ENCODE measurements at regions not wholly inside any gene's neighbourhood (a gene's known extent, or its start where the extent isn't known, plus 50 kb on each side); places are given as distances from the start of the nearest gene placed in this dataset.

DNA sequence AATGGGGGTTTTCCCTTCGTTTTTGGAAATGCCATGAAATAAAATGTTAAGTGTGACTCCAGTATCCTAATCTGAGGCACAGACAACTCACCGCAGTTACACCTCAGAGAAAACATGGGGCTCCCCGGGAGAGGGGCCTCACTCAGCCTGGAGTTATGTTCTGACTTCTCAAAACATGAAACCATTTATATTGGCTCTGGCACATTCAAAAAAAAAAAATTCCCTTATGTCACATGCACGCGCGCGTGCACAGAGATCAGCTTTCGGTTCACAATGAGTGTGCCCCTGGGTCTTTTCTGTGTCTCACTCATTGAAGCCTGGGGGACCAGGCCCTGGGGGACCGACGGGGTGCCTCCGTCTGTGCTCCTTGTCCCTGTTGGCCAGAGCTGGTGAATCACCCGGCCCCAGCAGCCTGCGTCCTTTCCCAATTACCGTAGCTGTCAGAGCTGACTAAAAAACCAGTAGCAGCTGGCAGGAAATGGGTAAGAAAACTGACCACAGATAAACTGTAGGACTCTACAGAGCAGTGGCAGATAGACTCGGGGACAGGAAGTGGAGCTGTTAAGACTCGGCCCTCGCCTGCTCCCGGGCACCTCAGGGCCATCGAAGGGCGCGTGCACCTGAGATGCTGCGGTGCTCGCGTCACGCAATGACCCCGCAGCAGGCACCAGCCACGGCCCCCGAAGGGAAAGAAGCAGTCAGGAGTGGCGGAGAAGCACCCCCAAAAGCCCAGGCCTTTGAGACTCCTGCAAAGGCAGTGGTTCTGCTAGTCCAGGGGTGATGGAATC lies 138.3 kb upstream of the ID2 start:
- Histone ChIP-seq H3K36me3 (no peaks in the 10 kb centered on the region), H3K4me3 (replicated peaks in 1 of 3) (no peak overlapping the region), H3K27ac (no peak overlapping the region), H3K4me1 (peaks cover 23 to 50% of the 10 kb centered on the region in 2 donors), H3K27me3 (no peaks in the 10 kb centered on the region), H3K9me3 (no peaks in the 10 kb centered on the region)
- intact Hi-C loops (cut with DNase I): loop anchor here (5.0 kb wide), 1 partner anchor 129 kb away; no protein-coding TSS in a partner anchor
- TF ChIP-seq, protein P1, sequence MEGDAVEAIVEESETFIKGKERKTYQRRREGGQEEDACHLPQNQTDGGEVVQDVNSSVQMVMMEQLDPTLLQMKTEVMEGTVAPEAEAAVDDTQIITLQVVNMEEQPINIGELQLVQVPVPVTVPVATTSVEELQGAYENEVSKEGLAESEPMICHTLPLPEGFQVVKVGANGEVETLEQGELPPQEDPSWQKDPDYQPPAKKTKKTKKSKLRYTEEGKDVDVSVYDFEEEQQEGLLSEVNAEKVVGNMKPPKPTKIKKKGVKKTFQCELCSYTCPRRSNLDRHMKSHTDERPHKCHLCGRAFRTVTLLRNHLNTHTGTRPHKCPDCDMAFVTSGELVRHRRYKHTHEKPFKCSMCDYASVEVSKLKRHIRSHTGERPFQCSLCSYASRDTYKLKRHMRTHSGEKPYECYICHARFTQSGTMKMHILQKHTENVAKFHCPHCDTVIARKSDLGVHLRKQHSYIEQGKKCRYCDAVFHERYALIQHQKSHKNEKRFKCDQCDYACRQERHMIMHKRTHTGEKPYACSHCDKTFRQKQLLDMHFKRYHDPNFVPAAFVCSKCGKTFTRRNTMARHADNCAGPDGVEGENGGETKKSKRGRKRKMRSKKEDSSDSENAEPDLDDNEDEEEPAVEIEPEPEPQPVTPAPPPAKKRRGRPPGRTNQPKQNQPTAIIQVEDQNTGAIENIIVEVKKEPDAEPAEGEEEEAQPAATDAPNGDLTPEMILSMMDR (IDR thresholded peaks at IDR 0.05): no peak
- TF ChIP-seq POLR2A (IDR thresholded peaks at IDR 0.05): no peak
- 73 to 87% methylated on average over 25 to 28 of the region's 29 CpGs for WGBS, 2 donors
- no peak for DNase-seq

DNA sequence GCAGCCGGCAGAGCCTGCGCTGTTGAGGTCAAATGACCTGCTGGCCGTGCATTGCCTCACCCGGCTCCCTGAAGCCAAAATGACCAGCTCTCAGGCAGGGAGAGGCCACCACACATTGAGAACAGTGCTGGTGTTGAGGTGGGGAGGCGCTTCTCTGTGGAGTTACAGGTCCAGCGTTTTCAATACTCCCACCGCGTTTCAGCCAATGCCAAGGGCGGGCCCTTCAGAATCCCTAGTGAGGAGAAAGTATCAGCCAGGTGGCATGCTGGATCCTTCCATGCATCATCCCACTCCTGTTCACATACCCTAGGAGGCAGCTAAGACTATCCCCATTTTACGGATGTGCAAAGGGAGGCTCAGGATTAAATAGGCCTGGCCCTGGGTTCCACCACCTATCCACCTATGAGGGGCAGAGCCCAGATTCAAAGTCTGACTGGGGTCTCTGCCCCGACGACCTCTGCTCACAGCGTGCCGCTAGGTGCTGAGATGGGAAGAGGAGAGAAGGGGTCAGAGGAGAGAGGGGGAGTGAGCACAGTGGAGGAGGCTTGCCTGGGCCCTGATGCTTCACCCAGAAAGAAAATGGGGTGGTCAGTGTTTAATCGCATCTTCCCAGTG lies 137.6 kb upstream of the ID2 start:
- Histone ChIP-seq H3K4me3 (replicated peaks in 1 of 3) (no peak overlapping the region), H3K36me3 (no peaks in the 10 kb centered on the region), H3K4me1 (peaks cover 26 to 48% of the 10 kb centered on the region in 2 donors), H3K27me3 (no peaks in the 10 kb centered on the region), H3K9me3 (no peaks in the 10 kb centered on the region), H3K27ac (no peak overlapping the region)
- TF ChIP-seq POLR2A (IDR thresholded peaks at IDR 0.05): no peak
- TF ChIP-seq, protein P1 (IDR thresholded peaks at IDR 0.05): no peak
- WGBS, 2 donors: 87 to 88% methylated on average over 13 to 15 of the region's 15 CpGs
- intact Hi-C loops (cut with DNase I): loop anchor here (5.0 kb wide), 1 partner anchor 128 kb away; no protein-coding TSS in a partner anchor
- DNase-seq: no peak

DNA sequence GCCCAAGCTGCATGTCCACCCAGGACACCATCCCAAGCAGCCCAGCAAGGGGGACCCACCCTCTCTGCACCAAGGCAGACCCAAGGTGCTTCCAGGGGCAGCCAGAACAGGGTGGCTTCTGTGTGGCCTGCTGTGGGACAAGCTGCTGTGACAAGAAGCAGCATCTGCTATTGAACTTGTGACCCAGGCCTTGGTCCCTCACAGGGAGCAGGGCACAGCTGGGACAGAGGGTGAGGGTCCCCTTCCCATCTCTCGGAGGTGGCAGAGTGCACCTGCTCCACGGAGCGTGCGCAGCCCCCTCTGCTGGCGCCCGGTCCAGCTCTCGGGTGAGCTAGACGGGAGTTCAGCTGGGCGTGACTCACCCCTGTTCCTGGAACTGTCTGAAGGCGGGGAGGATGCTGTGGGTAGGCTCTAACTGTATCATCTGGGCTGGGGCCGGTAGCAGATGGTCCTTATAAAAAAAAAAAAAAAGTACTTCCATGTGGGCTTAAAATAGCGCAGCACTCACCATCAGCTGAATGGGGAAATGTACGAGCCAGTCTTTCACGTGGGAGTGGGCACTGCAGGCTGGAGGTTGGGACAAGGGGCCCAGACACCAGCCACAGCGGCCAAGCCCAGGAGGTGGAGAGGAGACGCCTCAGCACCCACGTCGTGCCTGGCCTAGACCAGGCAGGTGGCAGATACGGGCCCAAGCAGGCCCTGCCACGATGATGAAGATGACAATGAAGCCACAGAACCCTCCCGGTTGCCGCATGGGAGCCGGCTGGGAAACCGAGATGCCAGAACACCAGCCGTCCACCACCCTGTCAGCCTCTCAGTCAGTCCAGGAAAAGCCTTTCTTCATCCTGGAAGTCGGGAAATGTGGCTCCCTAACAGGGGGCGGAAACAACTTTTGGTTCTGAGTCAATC lies 136.8 kb upstream of the ID2 start:
- Histone ChIP-seq H3K9me3 (no peaks in the 10 kb centered on the region), H3K27ac (no peak overlapping the region), H3K27me3 (no peaks in the 10 kb centered on the region), H3K36me3 (no peaks in the 10 kb centered on the region), H3K4me1 (peaks cover 19 to 40% of the 10 kb centered on the region in 2 donors), H3K4me3 (replicated peaks in 1 of 3) (no peak overlapping the region)
- TF ChIP-seq, protein P1 (IDR thresholded peaks at IDR 0.05): peak in 1 of 6 experiments; percentile 11
- TF ChIP-seq POLR2A (IDR thresholded peaks at IDR 0.05): no peak
- DNase-seq: peak; percentile 19 to 33
- intact Hi-C loops (cut with DNase I): loop anchor here (5.0 kb wide), 1 partner anchor 127 kb away; no protein-coding TSS in a partner anchor
- WGBS, 2 donors: 69 to 84% methylated on average over 19 to 25 of the region's 27 CpGs

DNA sequence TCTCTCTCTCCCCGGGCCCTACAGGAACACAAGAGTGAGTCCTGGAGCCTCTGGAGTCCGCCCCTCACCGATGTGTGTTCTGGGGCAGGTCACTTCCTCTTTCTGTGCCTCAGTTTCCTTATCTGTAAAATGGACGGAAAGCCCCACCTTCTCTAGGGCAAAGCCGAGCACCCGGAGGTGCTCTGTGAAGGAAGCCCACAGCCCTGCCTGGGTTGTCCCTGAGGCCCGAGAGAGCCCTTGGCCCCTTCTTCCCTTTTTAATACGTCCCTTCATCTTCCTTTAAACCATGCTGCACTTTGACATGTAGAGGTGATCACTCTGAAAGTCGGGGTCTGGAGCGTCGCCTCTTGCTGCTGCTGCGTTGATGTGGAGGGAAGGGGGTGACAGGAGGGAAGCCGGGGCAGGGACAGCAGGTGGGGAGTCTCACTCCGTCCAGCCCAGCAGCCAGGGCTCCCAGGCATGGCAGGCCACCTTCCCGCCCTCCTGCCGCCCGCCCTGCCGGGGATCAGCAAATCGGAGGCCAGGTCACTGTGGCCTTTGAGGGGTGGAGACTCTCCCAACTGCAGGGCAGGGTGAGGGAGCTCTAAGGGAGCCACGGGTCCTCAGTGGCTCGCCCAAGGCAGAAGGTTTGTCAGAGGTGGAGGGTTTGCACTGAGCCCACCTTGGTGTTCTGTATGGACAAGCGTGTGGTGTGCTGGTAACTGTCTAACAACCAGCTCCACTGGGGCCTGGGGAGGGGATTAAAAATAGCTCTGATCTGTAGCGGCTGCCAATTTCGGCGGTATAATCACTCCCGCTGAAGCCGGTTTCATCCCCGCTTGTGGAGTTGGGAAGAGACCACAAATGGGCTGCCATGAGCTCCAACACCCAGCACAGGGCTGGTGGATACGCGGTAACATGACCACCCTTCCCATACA lies 135.9 kb upstream of the ID2 start:
- intact Hi-C loops (cut with DNase I): no loop called here
- 95 to 96% methylated on average over 20 to 29 of the region's 30 CpGs for WGBS, 2 donors
- no peaks in the 10 kb centered on the region for H3K36me3 ChIP-seq
- no peak overlapping the region for H3K27ac ChIP-seq
- no peaks in the 10 kb centered on the region for H3K9me3 ChIP-seq
- H3K4me1 ChIP-seq: peaks cover 10 to 31% of the 10 kb centered on the region in 2 donors
- H3K4me3 ChIP-seq (replicated peaks in 1 of 3): no peak overlapping the region
- TF ChIP-seq, protein P1 (IDR thresholded peaks at IDR 0.05): no peak
- TF ChIP-seq POLR2A (IDR thresholded peaks at IDR 0.05): no peak
- H3K27me3 ChIP-seq: no peaks in the 10 kb centered on the region
- DNase-seq: no peak
